AG09319 (cell line): ENCODE measurements at regions not wholly inside any gene's neighbourhood (a gene's known extent, or its start where the extent isn't known, plus 50 kb on each side); places are given as distances from the start of the nearest gene placed in this dataset.

Experiments
- DNase-seq: peaks from one replicate; pipeline ENCODE4 v3.0.0-alpha.2; 2010; ENCODE audit warnings: low read depth; ENCODE audit errors: extremely low read depth
- TF ChIP-seq, protein P1 (sequence below): IDR thresholded peaks from 2 replicates; pipeline ENCODE4 v1.5.1; 2011; ENCODE audit warnings: low read depth, mild to moderate bottlenecking, inconsistent platforms, low read length, moderate library complexity

DNA sequence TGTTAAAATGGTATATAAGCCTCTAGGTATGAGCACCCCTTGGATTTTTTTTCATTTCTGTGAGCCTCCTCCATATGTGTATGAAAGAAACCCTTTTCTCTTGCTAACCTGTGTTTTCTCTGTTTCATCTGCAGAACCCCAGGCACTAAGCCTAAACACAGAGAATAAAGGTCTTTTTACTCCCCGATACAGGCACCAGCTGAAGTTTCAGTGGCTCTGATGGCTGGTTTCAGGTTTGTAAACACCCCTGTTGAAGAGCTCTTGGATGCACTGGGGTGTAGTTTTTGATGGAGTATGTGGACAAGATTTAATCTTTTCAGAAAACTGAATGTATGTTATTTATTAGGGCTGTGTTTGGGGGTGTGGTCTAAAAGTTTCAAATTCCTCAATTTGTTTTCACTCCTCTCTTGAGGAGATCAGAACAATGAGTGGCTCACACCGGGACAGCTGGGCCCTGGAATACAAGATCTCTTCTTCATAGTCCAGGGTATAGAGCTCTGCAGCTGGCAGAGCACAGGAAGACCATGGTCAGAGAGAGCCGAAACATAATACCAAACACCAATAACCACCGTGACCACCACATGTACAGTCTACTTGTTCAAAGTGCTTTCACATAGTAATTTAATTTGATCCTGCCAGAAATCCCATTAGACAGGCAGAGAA is 50.2 kb upstream of the VTCN1 start:
- TF ChIP-seq, protein P1, sequence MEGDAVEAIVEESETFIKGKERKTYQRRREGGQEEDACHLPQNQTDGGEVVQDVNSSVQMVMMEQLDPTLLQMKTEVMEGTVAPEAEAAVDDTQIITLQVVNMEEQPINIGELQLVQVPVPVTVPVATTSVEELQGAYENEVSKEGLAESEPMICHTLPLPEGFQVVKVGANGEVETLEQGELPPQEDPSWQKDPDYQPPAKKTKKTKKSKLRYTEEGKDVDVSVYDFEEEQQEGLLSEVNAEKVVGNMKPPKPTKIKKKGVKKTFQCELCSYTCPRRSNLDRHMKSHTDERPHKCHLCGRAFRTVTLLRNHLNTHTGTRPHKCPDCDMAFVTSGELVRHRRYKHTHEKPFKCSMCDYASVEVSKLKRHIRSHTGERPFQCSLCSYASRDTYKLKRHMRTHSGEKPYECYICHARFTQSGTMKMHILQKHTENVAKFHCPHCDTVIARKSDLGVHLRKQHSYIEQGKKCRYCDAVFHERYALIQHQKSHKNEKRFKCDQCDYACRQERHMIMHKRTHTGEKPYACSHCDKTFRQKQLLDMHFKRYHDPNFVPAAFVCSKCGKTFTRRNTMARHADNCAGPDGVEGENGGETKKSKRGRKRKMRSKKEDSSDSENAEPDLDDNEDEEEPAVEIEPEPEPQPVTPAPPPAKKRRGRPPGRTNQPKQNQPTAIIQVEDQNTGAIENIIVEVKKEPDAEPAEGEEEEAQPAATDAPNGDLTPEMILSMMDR, result no peak
- DNase-seq, result no peak
